RWPE2 (cell line): ENCODE measurements at regions not wholly inside any gene's neighbourhood (a gene's known extent, or its start where the extent isn't known, plus 50 kb on each side); places are given as distances from the start of the nearest gene placed in this dataset.

Source experiments
- ATAC-seq: fragments of 200-7000 bp; cut with Tn5 transposase; 3 replicates; pipeline ENCODE4 v1.9.1; 2021; ENCODE audit warnings: low read depth
- DNase-seq: peaks from one replicate; pipeline ENCODE4 v3.0.0-alpha.2; 2020; ENCODE audit warnings: low spot score
- H3K27ac ChIP-seq: fragments of 450-650 bp; 2 replicates; pipeline ENCODE4 v1.5.1; 2017; ENCODE audit warnings: mild to moderate bottlenecking; ENCODE audit not compliant: poor library complexity, severe bottlenecking
- H3K27me3 ChIP-seq: fragments of 250-450 bp; sonication (Bioruptor Pico); 2 replicates; pipeline ENCODE4 v1.5.1; 2021; ENCODE audit warnings: mild to moderate bottlenecking, moderate library complexity; ENCODE audit not compliant: insufficient read depth, poor library complexity, severe bottlenecking
- H3K36me3 ChIP-seq: fragments of 250-450 bp; sonication (Bioruptor Pico); 2 replicates; pipeline ENCODE4 v1.5.1; 2020; ENCODE audit warnings: low read depth, mild to moderate bottlenecking, moderate library complexity
- H3K4me1 ChIP-seq: fragments of 250-450 bp; sonication (Bioruptor Pico); 2 replicates; pipeline ENCODE4 v1.5.1; 2021; ENCODE audit warnings: mild to moderate bottlenecking, moderate library complexity; ENCODE audit not compliant: insufficient read depth, poor library complexity, severe bottlenecking
- H3K4me3 ChIP-seq: fragments of 250-450 bp; sonication (Bioruptor Pico); 2 replicates; pipeline ENCODE4 v1.5.1; 2021; ENCODE audit warnings: mild to moderate bottlenecking, moderate library complexity; ENCODE audit not compliant: severe bottlenecking
- H3K9me3 ChIP-seq: fragments of 250-450 bp; sonication (Bioruptor Pico); 2 replicates; pipeline ENCODE4 v1.5.1; 2021; ENCODE audit warnings: mild to moderate bottlenecking, moderate library complexity; ENCODE audit not compliant: severe bottlenecking
- TF ChIP-seq, protein P1 (sequence below): fragments of 450-650 bp; IDR thresholded peaks from one replicate; pipeline ENCODE4 v1.5.1; 2017; ENCODE audit warnings: mild to moderate bottlenecking, moderate library complexity; ENCODE audit not compliant: poor library complexity, severe bottlenecking

DNA sequence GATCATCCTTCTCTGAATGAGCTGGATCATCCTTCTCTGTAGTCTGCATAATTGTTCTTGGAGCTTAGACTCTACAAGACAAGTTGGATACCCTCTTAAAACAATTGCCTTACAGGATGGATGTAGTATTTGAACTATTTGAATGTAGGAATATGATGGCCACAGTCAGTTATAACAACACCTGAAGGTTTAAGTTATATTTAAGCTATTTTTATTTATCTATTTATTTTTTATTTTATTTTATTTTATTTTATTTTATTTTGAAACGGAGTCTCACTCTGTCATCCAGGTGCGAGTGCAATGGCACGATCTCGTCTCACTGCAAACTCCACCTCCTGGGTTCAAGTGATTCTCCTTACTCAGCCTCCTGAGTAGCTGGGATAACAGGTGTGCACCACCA, 149.9 kb upstream of the SLIT2 start:
- Histone ChIP-seq H3K27ac (no peak overlapping the region), H3K36me3 (no peaks in the 10 kb centered on the region), H3K4me3 (no peak overlapping the region), H3K4me1 (no peaks in the 10 kb centered on the region), H3K9me3 (no peaks in the 10 kb centered on the region), H3K27me3 (no peaks in the 10 kb centered on the region)
- TF ChIP-seq, protein P1, sequence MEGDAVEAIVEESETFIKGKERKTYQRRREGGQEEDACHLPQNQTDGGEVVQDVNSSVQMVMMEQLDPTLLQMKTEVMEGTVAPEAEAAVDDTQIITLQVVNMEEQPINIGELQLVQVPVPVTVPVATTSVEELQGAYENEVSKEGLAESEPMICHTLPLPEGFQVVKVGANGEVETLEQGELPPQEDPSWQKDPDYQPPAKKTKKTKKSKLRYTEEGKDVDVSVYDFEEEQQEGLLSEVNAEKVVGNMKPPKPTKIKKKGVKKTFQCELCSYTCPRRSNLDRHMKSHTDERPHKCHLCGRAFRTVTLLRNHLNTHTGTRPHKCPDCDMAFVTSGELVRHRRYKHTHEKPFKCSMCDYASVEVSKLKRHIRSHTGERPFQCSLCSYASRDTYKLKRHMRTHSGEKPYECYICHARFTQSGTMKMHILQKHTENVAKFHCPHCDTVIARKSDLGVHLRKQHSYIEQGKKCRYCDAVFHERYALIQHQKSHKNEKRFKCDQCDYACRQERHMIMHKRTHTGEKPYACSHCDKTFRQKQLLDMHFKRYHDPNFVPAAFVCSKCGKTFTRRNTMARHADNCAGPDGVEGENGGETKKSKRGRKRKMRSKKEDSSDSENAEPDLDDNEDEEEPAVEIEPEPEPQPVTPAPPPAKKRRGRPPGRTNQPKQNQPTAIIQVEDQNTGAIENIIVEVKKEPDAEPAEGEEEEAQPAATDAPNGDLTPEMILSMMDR: no peak
- ATAC-seq: no peak
- DNase-seq: no peak

DNA sequence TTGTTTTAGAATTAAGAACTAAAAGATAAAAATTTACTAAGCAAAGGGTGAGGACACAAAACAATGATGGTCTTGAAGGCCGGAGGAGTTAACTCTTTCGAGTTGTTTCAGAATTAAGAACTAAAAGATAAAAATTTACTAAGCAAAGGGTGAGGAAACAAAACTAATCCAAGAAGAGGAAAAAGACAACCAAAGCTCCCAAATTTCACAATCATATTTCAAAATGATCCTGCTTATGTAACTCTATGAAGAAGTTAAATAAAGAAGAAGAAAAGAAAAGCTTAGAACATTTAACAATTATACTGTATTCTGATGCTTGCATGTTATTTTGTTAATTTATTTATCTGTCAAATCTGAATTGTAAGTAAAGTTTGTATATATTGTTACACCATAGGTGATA, 154.8 kb upstream of the SLIT2 start:
- DNase-seq (no peak), ATAC-seq (no peak)
- Histone ChIP-seq H3K4me3 (no peak overlapping the region), H3K27ac (no peak overlapping the region), H3K4me1 (no peaks in the 10 kb centered on the region), H3K36me3 (no peaks in the 10 kb centered on the region), H3K9me3 (no peaks in the 10 kb centered on the region), H3K27me3 (no peaks in the 10 kb centered on the region)
- TF ChIP-seq, protein P1: no peak

DNA sequence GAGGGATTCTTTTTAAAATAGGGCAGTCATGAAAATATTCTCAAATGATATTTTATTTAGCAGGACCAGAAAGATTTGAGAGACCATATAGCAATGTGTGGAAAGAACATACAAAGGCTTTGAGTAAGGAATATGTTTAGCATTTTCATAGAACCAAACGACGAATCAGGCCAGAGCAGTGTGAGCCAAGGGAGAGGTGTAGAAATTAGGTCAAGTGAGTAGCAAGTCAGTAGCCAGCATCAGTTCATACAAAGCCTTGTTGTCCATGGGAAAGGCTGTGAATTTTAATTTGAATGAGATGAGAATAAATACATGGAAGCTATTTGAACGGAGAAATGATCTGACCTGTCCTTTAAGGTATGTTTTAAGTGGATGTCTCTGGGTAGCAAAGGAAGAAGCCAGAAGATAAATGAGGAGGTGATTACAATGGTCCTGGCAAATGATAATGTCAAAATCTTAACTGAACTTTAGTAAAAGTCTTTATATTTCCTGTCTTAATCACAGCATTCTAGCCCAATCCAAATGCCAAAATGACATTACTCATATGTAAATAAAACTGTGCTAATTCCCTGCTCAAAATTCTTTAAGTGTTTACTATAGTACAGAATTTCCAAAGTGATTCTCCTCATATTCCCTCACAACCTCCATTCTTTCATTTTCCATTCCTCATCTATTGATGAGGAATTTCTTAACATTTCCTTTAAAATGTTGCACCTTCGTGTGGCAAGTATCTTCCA, 155.7 kb upstream of the SLIT2 start:
- DNase-seq (no peak), ATAC-seq (no peak)
- TF ChIP-seq, protein P1: no peak
- H3K9me3 ChIP-seq: no peaks in the 10 kb centered on the region
- no peaks in the 10 kb centered on the region for H3K4me1 ChIP-seq
- H3K27me3 ChIP-seq: no peaks in the 10 kb centered on the region
- no peaks in the 10 kb centered on the region for H3K36me3 ChIP-seq
- no peak overlapping the region for H3K4me3 ChIP-seq
- no peak overlapping the region for H3K27ac ChIP-seq

DNA sequence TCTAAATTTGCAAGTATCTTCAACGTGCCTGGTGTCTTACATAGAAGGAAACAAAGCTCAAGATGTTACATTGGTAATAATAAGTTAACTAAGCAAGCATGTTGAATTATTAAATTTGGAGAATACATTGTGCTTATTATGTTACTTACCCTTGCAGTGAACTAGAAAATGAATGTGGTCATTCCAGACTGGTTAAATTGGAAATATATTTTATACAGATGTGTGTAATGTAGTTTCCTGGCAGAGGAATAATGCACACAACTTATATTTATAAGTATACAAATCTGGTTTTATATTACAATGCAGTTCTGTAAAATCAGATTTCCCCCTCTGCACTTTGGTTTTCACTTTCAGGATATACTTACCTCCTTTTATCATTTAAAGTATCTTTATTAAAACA, 159.9 kb upstream of the SLIT2 start:
- Histone ChIP-seq H3K36me3 (no peaks in the 10 kb centered on the region), H3K9me3 (no peaks in the 10 kb centered on the region), H3K27me3 (no peaks in the 10 kb centered on the region), H3K27ac (no peak overlapping the region), H3K4me3 (no peak overlapping the region), H3K4me1 (peaks cover 3% of the 10 kb centered on the region)
- TF ChIP-seq, protein P1: no peak
- DNase-seq: no peak
- ATAC-seq: no peak

DNA sequence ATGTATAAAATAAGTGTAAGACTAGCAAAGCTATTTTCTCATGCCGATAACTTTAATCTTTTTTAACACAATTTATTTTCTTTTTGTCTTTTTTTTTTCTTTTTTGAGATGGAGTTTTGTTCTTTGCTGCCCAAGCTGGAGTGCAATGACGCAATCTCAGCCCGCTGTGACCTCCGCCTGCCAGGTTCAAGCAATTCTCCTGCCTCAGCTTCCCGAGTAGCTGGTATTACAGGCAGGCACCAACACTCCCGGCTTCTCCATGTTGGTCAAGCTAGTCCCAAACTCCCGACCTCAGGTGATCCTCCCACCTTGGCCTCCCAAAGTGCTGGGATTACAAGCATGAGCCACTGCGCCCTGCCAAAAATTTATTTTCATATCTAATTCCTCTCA, 164.2 kb upstream of the SLIT2 start:
- Histone ChIP-seq H3K36me3 (no peaks in the 10 kb centered on the region), H3K9me3 (no peaks in the 10 kb centered on the region), H3K27ac (no peak overlapping the region), H3K4me1 (peaks cover 3% of the 10 kb centered on the region), H3K27me3 (no peaks in the 10 kb centered on the region), H3K4me3 (no peak overlapping the region)
- DNase-seq (no peak), ATAC-seq (no peak)
- TF ChIP-seq, protein P1: no peak
